ENCODE measurements at regions not wholly inside any gene's neighbourhood (a gene's known extent, or its start where the extent isn't known, plus 50 kb on each side); places are given as distances from the start of the nearest gene placed in this dataset.

DNA sequence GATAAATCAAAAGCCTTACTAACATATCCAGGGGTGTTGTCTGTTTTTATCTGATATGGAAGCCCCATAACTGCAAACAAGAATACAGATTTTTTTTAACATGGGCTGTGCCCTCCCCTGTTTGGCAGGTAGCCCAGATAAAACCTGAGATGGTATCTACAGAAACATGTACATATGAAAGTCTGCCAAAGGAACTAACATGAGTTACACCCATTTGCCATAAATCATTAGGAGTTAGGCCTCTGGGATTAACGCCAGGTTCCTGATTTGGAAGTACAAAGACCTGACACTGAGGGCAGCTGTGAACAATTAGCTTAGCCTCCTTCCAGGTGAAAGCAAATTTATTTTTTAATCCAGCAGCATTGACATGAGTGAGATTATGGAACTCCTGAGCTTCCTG is 264.3 kb downstream of the TECRL start:
- TF ChIP-seq POLR2A (IDR thresholded peaks at IDR 0.05; ENCODE audit: low read length): no peak
- TF ChIP-seq GATA1 (IDR thresholded peaks at IDR 0.05; ENCODE audit: low read depth, low read length): no peak

Measured in erythroblast (primary cell).